OCI-LY1 (cell line): ENCODE measurements at regions not wholly inside any gene's neighbourhood (a gene's known extent, or its start where the extent isn't known, plus 50 kb on each side); places are given as distances from the start of the nearest gene placed in this dataset.

Source experiments
- H2AFZ ChIP-seq: fragments of 200-600 bp; sonication (generic), shearing (Covaris generic); 2 replicates; pipeline ENCODE4 v1.6.0; 2014; ENCODE audit warnings: antibody characterized with exemption, mild to moderate bottlenecking, low read length
- H3F3A ChIP-seq: fragments of 200-600 bp; sonication (generic), shearing (Covaris generic); 2 replicates; pipeline ENCODE4 v1.6.0; 2014; ENCODE audit warnings: mild to moderate bottlenecking, antibody characterized with exemption, low read length, moderate library complexity; ENCODE audit not compliant: insufficient read depth
- H3K27ac ChIP-seq: fragments of 200-600 bp; sonication (generic); 2 replicates; pipeline ENCODE4 v1.5.1; 2014; ENCODE audit warnings: low read length, mixed run types, mild to moderate bottlenecking, low read depth; ENCODE audit not compliant: poor library complexity, severe bottlenecking
- H3K27me3 ChIP-seq: fragments of 200-600 bp; sonication (generic); 2 replicates; pipeline ENCODE4 v1.6.0; 2014; ENCODE audit warnings: antibody characterized with exemption, mild to moderate bottlenecking, low read length, moderate library complexity; ENCODE audit not compliant: insufficient read depth
- H3K36me3 ChIP-seq: fragments of 200-600 bp; sonication (generic); 2 replicates; pipeline ENCODE4 v1.6.1; 2014; ENCODE audit warnings: mild to moderate bottlenecking, antibody characterized with exemption, low read length, moderate library complexity, mixed read lengths; ENCODE audit not compliant: insufficient read depth
- H3K4me1 ChIP-seq: fragments of 200-600 bp; sonication (generic); 2 replicates; pipeline ENCODE4 v1.5.1; 2014; ENCODE audit warnings: mild to moderate bottlenecking, low read length, moderate library complexity; ENCODE audit not compliant: insufficient read depth, severe bottlenecking
- H3K4me2 ChIP-seq: fragments of 200-600 bp; sonication (generic), shearing (Covaris generic); 2 replicates; pipeline ENCODE4 v1.6.1; 2014; ENCODE audit warnings: low read length
- H3K4me3 ChIP-seq: fragments of 200-600 bp; sonication (generic); 2 replicates; pipeline ENCODE4 v1.5.1; 2014; ENCODE audit warnings: low read length, low read depth, mild to moderate bottlenecking, mixed read lengths; ENCODE audit not compliant: poor library complexity, severe bottlenecking
- H3K79me2 ChIP-seq: fragments of 200-600 bp; shearing (Covaris generic); 2 replicates; pipeline ENCODE4 v1.6.1; 2016; ENCODE audit warnings: mixed run types, low read length, mixed read lengths; ENCODE audit not compliant: insufficient read depth
- H3K9ac ChIP-seq: fragments of 200-600 bp; sonication (generic), shearing (Covaris generic); 2 replicates; pipeline ENCODE4 v1.6.1; 2014; ENCODE audit warnings: mild to moderate bottlenecking, low read length, mixed read lengths
- H3K9me2 ChIP-seq: fragments of 200-600 bp; sonication (generic), shearing (Covaris generic); 2 replicates; pipeline ENCODE4 v1.6.1; 2014; ENCODE audit warnings: low read depth, mild to moderate bottlenecking, low read length, mixed read lengths
- H3K9me3 ChIP-seq: fragments of 200-600 bp; shearing (Covaris generic); 2 replicates; pipeline ENCODE4 v1.6.1; 2014; ENCODE audit warnings: low read length, mixed read lengths
- H4K20me1 ChIP-seq: fragments of 200-600 bp; sonication (generic), shearing (Covaris generic); 2 replicates; pipeline ENCODE4 v1.6.0; 2016; ENCODE audit warnings: mild to moderate bottlenecking, low read length; ENCODE audit not compliant: insufficient read depth
- EZH2 ChIP-seq: fragments of 200-600 bp; sonication (generic), shearing (Covaris generic); IDR thresholded peaks from 2 replicates; pipeline ENCODE4 v1.8.0; 2017; ENCODE audit warnings: borderline replicate concordance, mixed run types, mild to moderate bottlenecking, antibody characterized with exemption, low read length, moderate library complexity, mixed read lengths
- TF ChIP-seq, protein P1 (sequence below): fragments of 200-600 bp; sonication (generic), shearing (Covaris generic); IDR thresholded peaks from 2 replicates; pipeline ENCODE4 v1.5.1; 2017; ENCODE audit warnings: mild to moderate bottlenecking, antibody characterized with exemption, low read length, moderate library complexity, mixed read lengths

- Histone ChIP-seq H2AFZ (no peak overlapping the region), H3K36me3 (no peaks in the 10 kb centered on the region), H3K27me3 (no peaks in the 10 kb centered on the region), H3K27ac (no peak overlapping the region), H3K9ac (no peak overlapping the region), H3K9me2 (no peaks in the 10 kb centered on the region), H3K9me3 (no peaks in the 10 kb centered on the region), H3K79me2 (no peaks in the 10 kb centered on the region), H3F3A (no peaks in the 10 kb centered on the region), H3K4me3 (no peak overlapping the region), H4K20me1 (no peaks in the 10 kb centered on the region), H3K4me1 (no peaks in the 10 kb centered on the region), H3K4me2 (no peak overlapping the region)
- TF ChIP-seq, protein P1, sequence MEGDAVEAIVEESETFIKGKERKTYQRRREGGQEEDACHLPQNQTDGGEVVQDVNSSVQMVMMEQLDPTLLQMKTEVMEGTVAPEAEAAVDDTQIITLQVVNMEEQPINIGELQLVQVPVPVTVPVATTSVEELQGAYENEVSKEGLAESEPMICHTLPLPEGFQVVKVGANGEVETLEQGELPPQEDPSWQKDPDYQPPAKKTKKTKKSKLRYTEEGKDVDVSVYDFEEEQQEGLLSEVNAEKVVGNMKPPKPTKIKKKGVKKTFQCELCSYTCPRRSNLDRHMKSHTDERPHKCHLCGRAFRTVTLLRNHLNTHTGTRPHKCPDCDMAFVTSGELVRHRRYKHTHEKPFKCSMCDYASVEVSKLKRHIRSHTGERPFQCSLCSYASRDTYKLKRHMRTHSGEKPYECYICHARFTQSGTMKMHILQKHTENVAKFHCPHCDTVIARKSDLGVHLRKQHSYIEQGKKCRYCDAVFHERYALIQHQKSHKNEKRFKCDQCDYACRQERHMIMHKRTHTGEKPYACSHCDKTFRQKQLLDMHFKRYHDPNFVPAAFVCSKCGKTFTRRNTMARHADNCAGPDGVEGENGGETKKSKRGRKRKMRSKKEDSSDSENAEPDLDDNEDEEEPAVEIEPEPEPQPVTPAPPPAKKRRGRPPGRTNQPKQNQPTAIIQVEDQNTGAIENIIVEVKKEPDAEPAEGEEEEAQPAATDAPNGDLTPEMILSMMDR: no peak
- no peak for TF ChIP-seq EZH2
These were observed 86.5 kb upstream of the RPL34 start for GRCh38 chr4:108533876-108534275.

DNA sequence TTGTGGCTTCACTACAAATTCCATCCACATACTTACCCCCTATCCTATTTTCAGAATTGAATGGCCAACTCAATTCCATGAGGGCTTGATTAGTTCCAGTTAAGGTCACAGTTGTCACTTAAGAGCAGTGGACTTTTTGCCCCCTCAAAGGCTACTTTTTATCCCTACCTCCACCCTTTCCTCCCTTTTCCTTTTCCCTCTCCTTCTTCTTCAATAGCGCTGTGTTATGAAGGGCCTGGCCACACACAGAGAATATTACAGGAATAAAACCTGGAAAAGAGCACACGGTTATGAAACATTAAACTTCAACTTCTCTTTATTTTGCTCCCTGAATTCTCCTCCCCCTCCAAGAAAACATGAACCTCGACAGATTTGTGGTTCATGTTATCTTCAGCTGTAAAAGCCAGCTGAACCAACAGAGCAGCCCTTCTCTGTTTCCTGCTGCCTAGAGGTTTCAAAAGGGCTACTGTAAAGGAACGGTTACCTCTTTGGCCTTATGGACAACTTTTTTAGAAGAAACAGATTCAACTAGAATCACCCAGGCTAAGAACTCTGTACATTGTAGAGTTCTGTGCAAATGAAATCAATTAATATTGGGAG is 87.0 kb upstream of the RPL34 start:
- no peaks in the 10 kb centered on the region for H3K36me3 ChIP-seq
- no peaks in the 10 kb centered on the region for H3K9me2 ChIP-seq
- no peaks in the 10 kb centered on the region for H3K4me1 ChIP-seq
- no peak for TF ChIP-seq EZH2
- TF ChIP-seq, protein P1: no peak
- H3K9me3 ChIP-seq: no peaks in the 10 kb centered on the region
- no peaks in the 10 kb centered on the region for H3F3A ChIP-seq
- no peak overlapping the region for H3K4me3 ChIP-seq
- no peaks in the 10 kb centered on the region for H4K20me1 ChIP-seq
- H3K4me2 ChIP-seq: no peak overlapping the region
- H2AFZ ChIP-seq: no peak overlapping the region
- no peak overlapping the region for H3K27ac ChIP-seq
- no peak overlapping the region for H3K9ac ChIP-seq
- H3K79me2 ChIP-seq: no peaks in the 10 kb centered on the region
- no peaks in the 10 kb centered on the region for H3K27me3 ChIP-seq

- Histone ChIP-seq H3K36me3 (no peaks in the 10 kb centered on the region), H3K27me3 (no peaks in the 10 kb centered on the region)
These were observed 87.6 kb upstream of the RPL34 start for GRCh38 chr4:108532738-108533137.

More at GRCh38 chr4:108532738-108533137, 87.6 kb upstream of the RPL34 start:
- H3K4me2 ChIP-seq: no peak overlapping the region
- no peaks in the 10 kb centered on the region for H4K20me1 ChIP-seq
- H3K9ac ChIP-seq: no peak overlapping the region
- H3K27ac ChIP-seq: no peak overlapping the region
- H3F3A ChIP-seq: no peaks in the 10 kb centered on the region
- no peaks in the 10 kb centered on the region for H3K79me2 ChIP-seq
- TF ChIP-seq EZH2: no peak
- TF ChIP-seq, protein P1: no peak
- no peaks in the 10 kb centered on the region for H3K9me2 ChIP-seq
- no peak overlapping the region for H3K4me3 ChIP-seq
- H3K9me3 ChIP-seq: no peaks in the 10 kb centered on the region
- no peak overlapping the region for H2AFZ ChIP-seq
- H3K4me1 ChIP-seq: no peaks in the 10 kb centered on the region
